GM19467 (cell line): ENCODE measurements at regions not wholly inside any gene's neighbourhood (a gene's known extent, or its start where the extent isn't known, plus 50 kb on each side); places are given as distances from the start of the nearest gene placed in this dataset.

Experiments used
- ATAC-seq: cut with Tn5 transposase; IDR thresholded peaks from one replicate; pipeline ENCODE4 v1.9.1; 2021; ENCODE audit warnings: mild to moderate bottlenecking, moderate library complexity; ENCODE audit not compliant: unreplicated experiment

DNA sequence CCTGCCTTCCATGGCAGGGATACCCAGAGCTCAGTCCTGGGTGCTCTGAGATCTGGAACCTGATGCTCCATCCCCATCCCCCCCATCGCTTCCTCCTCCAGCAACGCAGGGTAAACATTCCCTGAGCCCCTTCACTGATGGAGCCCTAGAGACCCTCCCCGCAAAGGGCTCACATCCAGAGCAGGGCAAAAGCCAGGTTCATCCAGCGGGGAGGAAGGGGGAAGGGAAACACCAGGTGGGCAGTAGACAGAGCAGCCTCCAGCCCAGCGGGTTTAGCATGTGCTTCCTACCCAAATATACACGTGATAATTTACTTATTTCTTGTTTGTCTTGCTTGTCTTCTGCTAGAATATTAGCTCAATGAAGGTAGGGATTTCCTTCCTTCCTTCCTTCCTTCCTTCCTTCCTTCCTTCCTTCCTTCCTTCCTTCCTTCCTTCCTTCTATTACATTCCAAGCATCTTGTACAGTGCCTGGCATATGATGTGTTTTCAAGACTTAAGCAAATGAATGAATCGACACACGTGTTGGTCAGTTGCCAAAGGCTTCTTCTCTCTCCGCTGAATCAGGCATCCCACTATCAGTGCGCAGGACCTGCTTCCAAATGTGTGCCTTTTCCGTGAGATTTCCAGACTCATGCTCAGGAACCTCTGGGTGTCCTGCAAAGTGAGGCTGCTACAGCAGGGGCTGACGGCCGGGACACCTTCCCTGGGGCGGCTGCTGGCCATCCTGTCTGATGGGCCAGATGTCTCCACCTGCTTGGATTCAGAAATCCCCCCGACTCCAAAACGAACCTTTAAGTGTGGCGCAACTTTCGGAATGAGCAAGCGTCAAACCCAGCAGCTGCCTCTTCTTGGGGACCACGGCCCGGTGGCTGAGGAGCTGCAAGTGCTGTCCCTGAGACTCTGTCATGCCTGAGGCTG is 955.1 kb downstream of the BRD1 start:
- ATAC-seq: no peak

DNA sequence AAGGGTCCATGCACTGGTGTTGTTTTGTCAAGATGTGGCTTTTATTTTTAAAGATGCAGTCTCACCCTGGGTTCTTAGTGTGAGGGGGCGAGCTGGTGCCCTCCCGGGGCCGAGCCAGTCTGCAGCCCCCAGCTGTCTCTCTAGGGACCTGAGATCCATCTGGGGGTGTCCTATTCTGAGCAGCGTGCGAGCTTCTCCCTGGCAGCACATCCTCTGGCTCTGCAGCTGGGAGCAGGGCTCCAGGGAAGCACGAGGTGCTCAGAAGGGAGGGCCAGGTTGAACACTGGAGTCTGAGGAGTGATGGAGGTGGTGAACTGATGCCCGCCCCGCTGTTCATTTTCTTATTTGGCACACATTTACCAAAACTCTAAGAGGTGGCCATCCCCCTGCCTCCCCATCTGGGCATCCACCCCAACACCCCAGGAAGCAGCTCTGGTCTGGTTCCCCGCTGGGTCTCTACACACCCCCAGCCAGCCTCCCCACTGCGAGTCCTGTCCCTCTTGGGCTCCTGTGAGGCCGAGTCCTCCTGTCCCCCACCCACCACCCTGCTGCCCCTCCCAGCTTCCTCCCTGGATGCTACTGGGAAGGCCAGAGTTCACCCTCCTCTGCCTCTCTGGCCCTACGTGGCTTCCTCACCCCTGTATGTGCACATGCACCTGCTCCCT is 956.4 kb downstream of the BRD1 start:
- ATAC-seq: no peak

DNA sequence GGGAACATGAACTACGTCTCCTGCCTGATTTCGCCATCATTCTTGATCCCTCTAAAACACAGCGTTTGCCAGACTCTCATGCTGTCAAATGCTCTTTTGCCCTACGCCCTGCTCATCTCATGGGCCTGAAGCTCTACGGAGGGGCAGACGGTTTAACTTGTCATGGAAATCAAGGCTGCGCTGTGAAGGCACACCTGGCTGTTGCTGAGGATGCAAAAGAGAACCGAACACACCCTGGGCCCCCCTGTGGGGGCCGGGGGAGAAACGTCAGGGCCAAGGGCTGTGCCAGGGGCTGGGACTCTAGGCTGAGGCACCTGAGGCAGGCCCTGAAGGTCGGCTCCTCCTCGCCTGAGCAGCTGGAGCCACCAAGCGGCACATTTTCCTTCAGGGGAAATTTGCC is 957.2 kb downstream of the BRD1 start:
- no peak for ATAC-seq

DNA sequence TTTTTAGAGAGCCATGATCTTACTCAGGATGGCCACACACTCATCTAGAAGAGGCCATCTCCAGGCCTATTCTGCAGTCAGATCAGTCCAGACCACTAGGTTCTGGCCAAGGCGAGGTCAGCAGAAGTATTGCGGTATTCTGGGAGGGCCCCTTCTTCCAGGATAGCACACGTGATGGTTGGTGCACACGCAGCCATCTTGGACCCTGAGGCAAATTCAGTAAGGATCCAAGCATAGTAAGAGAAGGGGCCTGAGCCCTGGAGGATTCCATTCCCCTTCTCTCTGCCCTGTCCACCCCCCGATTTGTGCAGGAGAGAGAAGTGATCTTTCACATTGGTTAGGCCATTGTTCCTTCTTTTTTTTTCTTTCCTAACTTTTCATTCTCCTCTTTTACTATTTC is 957.9 kb downstream of the BRD1 start:
- ATAC-seq: no peak

DNA sequence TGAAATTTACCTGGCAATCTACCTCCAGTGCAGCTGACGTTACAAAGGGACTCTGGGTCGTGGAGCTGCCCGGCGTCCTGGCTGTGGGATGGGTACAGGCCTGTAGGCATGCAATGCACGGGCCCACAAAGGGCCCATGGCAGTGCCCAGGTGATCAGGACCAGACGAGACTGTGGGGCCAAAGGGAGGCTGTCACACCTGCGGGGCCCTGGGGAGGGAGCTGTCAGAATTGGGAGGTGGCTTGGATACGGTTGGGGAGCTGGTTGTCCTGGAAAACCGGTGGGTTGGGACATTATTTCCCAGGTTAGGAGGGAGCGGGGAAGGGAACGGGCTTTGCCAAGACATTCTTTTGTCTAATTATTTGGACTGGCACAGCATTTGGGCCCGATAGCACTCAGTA is 958.5 kb downstream of the BRD1 start:
- ATAC-seq: no peak

DNA sequence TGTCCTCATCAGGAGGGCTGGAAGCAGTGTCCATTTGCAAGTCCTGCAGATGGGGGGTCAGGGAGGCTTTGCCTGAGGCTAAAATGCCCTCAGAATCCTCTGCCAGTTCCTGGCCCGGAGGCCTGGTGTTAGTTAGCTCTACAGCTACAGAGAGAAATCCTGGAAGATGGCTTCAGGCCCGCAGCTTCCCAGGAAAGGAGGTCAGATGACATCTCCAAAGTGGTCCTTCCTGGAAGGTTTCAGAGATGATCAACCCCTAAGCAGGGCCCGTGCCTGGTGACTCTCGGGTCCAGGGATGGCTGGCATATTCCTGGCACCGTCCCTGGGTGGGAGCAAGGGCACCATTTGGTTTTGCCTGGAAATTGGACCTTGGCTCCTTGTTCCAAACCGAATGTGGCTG is 959.1 kb downstream of the BRD1 start:
- ATAC-seq: no peak

DNA sequence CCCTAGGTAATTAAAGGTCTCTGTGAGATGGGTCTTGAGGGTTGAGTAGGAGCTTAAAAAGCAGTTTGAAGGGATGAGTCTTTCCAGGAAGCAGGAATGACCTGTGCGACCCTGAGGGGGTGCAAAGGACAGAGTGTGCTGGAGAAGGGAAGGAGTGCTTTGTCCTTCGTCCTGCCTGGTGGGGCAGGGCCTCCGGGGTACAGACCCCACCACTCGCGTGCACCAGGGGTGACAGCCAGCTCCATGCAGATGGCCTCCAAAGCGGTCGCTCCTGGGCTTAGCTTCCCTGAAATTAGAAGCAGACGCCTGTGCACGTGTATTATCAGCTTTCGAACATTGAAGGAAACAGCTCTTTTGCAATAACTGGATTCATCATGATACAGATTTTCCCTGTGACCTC is 959.8 kb downstream of the BRD1 start:
- no peak for ATAC-seq

DNA sequence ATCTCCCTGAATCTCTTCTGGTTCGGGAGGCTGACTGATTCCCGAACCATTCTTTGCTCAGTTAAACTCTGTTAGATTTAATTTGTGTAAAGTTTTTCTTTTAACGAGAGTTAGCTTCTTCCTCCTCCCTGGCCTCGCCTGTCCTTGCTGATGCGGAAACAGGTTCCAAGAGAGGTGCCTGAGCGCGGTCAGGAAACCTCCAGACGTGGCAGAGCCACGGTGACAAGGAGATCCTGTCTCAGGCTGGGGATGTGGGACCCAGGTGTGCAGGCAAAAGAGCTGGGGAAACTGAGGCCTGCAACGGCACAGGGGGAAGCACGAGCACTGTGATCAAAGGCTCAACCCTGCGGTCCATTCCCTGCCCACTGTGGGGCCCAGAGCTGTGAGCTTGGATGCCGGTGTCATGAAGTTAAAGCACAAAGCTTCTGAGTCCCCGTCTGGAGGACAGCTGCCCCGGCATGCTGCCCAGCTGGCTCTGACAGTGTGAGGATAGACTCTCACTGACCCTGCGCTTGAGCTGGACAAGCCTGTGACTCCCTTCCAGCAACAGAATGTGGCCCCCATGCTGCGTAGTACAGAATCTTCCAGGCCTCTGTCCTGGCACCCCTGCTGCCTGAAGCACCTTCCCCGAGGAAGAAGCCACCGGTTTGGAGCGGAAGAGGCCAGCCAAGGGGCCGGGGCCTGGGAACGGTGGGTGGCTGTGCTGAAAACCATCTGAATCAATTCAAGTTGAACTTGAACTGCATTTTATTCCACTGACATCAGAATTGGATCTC is 960.6 kb downstream of the BRD1 start:
- no peak for ATAC-seq

DNA sequence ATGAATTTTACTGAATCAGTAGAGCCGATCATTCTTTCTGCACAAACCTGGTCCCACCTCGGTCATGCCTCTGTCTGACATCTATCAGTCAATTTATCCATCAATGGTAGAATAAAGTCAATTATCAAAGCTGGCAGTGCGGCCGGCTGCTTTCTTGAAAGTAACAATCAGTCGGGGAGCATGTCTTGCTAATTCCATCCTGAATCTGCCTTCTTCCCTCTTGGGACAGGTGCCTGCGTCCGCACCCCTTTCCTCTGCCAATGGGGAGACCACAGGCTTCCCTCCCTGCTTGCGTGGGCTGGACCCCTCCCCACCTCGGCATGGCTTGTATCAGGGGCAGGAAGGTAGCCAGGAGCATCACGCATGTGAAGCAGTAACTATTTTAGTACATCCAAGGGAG is 962.9 kb downstream of the BRD1 start:
- ATAC-seq: no peak

DNA sequence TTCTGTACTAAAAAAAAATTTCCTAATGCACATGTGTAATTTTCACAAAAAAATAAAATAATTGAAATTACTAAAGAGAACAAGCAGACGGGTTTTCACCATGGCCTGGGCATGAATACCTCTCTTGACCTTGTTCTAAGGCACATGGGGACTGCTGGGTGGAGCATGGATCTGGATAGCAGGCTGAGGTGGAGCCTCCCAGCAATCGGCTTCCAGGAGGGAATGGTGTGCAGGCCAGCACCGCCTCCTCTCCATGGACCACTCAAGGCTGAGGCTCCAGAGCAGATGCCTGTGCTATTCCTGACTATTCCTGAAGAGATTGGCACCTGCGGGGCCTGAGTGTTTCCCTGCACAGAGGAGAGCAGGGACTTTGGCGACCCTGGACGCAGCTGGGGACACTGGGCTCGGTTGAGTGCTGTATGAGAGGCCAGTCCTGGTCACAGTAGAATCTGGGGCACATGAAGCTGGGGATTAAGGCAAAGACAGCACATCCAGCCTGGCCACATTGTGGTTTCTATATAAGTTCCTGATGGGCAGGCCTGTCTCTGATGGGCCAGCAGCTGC is 963.6 kb downstream of the BRD1 start:
- no peak for ATAC-seq

DNA sequence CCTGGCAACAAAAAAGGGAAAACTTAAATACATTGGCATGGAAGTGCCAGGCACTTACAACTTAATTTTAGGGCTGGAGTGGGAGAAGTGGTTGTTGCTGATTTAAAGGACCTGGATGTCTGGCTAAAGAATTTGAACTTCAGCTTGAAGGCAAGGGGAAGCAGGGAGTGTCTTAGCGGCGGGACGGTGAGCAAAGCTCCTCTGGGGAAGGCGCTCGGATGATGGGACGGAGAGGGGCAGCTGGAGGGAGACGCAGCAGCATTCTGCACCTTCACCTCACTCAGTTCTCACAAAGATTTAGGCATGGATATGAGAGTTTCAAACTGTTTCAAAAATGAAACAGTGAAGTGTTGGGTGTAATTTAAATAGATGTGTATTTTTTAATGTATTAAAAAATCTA is 967.1 kb downstream of the BRD1 start:
- ATAC-seq: no peak

DNA sequence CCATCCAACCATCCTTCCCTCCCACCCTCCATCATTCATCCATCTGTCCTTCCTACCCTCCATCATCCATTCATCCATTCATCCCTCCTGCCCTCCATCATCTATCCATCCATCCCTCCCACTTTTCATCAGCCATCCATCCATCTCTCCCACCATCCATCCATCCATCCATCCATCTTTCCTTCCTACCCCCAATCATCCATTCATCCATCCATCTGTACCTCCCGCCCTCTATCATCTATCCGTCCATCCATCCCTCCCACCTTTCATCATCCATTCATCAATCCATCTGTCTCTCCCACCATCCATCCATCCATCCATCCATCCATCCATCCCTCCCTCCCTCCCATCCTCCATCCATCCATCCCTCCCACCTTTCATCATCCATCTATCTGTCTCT is 968.8 kb downstream of the BRD1 start:
- no peak for ATAC-seq

DNA sequence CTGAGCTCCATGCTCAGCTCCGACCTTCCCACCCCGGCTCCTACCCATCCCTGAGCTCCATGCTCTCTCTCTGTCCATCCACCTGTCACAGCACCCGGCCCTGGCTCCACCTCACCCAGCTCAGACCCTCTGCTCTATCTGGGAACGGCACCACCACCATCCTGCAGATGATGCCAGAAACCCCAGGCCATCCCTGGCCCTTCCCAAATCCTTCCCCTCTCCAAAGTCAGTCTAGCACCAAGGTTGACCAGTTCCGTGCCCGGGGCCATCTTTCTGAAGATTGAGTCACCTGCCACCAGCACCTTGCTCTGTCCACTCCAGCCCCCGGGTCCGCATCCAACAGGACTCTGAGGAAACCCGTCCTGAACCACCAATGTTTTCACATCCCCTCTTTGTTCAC is 969.6 kb downstream of the BRD1 start:
- ATAC-seq: no peak

DNA sequence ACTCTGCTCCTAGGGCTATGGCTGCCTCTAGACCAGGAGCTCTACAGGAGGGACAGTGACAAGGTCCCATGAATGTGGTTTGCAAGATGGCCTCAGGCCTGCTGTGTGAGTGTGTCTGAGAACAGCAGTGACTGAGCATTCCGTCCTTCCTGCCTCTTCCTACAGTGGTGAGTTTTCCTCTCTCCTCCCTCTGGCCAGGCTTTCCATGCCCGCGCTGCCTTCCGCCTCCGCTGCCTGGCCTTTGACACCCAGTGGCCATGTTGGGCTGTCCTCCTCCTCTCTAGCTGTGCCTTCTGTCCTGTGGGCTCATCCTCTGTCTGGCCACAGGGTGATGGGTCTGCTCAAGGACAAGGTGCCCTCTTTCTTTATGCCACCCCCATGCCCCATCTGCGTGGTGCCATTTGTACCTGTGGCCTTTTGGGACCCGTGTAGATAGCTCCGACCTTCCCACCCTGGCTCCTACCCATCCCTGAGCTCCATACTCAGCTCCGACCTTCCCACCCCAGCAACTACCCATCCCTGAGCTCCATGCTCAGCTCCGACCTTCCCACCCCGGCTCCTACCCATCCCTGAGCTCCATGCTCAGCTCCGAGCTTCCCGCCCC is 970.4 kb downstream of the BRD1 start:
- ATAC-seq: no peak

DNA sequence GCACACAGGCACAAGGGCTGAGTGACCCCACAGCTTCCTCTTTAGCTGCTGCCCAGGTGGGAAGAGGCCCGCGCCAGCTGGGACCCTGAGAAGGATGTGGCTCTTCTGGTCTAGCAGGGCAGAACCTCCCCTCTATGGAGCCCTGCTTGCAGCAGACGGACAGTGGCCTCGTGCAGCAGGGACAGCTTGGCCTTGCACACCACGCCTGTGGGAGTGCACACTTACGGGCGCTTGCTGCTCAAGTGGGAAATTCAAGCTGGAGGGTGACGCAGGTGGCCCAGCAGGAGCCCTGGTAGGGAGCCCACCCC is 971.4 kb downstream of the BRD1 start:
- no peak for ATAC-seq

DNA sequence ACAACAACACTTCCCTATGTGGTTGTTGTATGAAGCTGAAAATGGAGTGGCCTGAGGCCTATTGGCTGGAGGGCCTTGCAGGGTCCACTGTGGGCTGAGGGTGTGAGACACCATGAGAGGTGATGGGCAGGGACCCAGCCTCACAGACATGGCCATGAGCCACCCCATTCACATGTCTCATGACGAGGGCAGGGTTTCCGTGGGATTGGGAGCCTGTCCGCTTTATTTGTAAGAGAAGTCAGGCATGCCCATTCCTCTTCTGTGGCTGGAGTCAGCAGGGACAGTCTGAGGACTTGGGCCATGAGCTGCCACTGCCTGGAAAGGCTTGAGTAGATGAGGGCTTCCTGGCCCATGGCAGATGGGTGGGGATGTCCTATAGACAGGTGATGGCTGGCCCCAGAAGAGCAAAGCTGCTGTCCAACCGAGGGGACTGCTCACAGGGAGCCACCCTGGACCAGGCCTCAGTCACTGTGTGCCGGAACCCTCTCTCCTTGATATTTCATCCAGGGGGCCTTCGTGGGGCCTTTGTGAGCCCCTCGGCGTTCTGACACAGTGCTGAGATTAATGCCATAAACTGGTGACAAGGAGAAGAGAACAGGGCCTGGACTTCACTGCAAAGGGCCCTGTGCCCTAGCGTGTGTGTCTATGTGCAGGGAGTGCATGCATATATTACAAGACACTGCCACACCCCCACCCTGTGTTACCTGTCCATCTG is 971.9 kb downstream of the BRD1 start:
- no peak for ATAC-seq

DNA sequence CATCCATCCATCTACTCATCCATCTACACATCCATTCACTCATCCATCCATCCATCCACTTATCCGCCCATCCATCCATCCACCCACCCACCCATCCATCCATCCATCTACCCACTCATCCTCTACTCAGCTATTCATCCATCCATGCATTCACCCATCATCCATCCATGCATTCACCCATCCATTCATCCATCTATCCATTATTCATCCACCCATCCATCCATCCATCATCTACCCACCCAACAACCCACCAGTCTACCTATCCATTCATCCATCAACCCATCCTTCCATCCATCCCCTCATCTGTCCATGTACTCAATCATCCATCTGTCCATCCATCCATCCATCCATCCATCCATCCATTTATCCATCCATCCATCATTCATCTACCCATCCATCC is 972.7 kb downstream of the BRD1 start:
- ATAC-seq: no peak

DNA sequence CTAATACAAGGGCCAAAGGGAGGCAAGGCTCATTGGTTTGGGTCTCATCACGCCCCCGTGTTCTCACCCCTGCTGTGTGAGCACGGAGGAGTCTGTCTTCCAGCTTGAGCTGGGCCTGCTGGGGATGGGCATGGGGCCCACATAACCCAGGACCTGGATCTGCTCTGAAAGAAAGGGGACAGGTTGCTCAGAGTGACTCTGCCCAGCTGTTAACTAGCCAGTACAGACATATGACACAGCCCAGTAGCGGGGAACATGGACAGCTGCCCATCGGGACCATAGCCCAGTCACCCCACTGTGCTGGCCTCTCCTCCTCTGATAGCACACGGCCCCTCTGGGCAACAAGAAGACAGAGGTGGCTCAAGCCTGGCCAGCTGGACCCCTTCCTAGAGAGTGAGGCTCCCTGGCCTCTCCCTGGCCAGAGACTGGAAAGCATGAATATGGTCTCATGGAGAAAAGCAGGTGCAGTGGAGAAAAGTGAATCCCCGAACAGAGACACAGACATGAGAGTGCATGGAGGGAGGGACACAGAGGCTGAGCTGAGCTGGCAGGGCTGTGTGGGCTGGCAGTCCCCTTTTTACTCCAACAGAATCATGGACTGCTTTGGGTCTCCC is 973.9 kb downstream of the BRD1 start:
- no peak for ATAC-seq

DNA sequence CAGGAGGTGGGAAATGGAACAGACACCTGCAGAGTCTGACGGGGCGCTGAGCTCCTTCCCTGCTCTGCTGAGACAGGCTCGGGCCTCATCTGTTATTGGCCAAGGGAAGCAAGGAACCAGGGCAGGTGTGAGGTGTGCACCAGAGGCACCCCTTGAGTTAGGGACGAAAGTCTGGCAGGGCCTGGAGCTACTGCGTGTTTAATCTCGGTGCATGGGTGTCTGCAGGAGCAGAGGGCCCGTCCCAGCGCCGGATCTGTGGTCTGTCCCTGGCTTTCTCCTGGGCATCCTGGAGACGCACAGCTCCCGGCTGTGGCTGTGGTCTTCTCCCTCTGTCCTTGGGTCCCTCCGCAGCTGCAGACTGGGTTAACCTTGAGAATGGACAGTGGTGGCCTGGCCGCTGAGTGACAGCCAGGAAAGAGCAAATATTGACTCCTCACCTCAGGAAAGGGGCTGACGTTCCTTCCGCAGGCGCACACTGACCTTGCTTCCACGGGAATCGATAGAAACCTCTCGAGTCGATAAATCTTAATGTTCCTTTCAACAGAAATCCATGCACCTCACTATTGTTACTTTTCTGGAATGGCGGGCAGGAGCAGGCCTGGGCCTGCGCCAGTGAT is 975.6 kb downstream of the BRD1 start:
- ATAC-seq: no peak
